GDM1 (cell line): ENCODE measurements at regions not wholly inside any gene's neighbourhood (a gene's known extent, or its start where the extent isn't known, plus 50 kb on each side); places are given as distances from the start of the nearest gene placed in this dataset.

Experiments used
- DNase-seq: peaks from one replicate; lab custom pipeline; 2025; lab: John Stamatoyannopoulos, UW

- DNase-seq: no peak
Observed at GRCh38 chr11:116256215-116256614, 516.6 kb downstream of the BUD13 start.

- no peak for DNase-seq
Observed at GRCh38 chr11:116255321-116255953, 517.4 kb downstream of the BUD13 start.

GRCh38 chr11:116250155-116250554, 522.6 kb downstream of the BUD13 start:
- DNase-seq: no peak

DNA sequence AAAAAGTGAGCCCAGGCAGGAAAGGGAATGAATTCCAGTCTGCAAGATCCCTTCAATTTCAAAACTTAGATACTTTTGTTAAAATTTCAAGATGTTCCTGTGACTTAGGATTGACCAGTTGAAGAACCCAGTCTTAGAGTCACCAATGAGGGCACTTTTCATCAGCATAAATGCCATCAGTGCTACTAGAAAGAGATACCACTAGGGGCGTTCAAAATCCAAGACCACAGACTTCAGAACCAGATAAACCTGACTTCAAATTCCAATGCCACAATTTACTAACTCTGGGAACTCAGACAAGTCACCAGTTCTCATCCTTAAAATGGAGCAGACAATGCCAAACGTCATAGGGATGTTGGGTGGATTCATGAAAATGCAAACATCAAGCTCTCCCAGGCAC, 523.2 kb downstream of the BUD13 start:
- no peak for DNase-seq

DNA sequence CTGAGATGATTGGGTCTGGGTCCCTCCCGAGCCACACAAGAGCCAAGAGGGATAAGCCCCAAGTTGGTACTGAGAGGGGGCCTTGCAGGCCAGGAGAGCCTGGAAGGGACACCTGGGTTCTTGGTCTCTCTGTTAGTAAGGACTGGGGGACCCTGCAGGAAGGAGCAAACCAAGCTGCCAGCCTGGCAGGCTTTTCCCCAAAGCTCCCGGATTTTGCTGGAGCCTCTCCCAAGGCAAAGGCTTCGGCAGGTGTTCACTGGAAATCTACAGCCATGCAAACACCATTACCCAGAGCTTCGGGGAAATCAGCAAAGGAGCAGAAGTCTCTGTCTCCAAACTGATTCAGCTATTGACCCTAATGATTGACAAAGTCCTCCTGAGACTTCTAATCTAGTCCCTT, 527.9 kb downstream of the BUD13 start:
- no peak for DNase-seq

- DNase-seq: no peak
Observed at GRCh38 chr11:116244439-116244838, 528.3 kb downstream of the BUD13 start.

DNA sequence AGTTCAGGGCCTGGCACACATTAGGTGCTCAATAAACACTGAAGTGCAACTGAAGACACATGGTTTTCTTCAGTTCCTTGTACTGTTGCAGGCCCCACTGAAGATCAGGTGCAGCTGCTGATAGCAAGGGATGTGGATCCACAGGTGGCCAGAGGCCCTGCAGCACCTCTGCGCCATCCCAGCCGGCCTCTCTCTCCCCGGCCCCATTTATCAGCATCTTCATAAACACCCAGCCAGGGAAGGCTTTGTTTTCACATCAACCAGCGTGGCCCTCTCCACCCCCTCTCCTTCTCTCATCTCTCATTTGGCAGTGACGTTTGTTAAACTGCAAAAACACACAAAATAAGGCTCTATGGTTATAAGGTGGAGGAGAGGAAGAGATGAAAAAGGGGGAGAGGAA, 528.8 kb downstream of the BUD13 start:
- no peak for DNase-seq

DNA sequence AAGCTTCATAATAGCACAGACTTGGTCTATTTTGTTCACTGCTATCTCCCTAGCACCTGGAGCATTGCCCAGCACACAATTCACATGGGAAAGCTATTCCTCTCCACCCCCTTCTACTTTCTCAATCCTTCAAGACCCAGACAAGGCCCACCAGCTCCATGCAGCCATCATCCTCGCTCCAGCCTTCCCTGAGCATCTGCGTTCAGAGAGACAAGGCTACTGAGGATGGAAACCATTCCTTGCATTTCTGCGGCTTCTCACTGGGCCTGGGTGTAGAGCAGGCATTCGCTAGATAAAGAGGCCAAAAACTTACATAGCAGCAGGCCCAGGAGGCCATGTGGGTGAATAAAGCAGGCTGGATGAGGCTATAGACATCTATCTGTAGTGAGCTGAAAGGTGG, 530.8 kb downstream of the BUD13 start:
- DNase-seq: no peak

GRCh38 chr11:116240710-116241109, 532.1 kb downstream of the BUD13 start:
- DNase-seq: no peak

DNA sequence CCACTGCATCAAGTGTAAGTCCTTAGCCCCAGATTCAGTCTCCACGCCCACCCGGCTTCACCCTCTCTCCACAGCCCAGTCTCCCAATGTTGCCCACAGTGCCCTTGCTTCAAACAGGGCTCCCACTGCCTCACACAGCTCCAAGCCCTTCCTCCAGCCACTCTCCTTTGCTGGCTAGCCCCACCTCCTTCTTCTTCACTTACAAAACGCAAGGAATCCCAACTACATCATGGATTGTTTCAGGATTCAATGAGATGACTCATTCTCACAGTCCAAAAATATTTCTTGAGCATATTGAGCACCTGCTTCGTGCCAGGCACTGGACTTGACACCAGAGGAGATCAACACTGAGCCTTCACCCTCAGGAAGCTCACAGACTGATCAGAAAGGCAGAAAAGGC, 533.5 kb downstream of the BUD13 start:
- DNase-seq: no peak

DNA sequence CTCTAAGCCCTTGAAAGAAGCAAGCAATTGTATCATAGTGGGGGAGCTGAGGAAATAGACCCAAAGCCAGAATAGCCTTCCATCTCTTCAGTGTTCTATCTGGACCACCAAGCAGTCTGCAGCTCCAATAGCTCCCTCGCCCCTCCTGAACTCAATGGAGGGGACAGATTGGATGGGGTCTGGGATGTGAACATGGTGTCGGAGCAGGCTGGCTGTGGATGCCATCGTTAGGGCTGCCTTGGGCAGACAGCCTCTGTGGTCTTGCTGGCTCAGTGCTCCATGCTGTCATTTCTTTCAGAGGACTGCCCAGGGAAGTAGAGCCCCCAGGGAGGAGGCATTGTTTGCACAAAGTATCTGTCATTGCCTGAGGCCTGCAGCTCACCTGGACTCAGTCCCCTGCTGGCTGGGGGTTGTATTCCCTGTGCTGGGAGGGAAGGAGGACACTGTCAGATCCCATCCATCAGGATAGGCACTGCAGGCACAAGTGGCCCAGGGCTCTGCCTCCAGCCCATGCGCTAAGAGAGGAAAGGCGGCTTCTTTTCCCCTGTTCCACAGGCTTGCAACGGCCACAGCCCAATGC, 537.7 kb downstream of the BUD13 start:
- no peak for DNase-seq

- DNase-seq: no peak
Observed at GRCh38 chr11:116233561-116233960, 539.2 kb downstream of the BUD13 start.

DNA sequence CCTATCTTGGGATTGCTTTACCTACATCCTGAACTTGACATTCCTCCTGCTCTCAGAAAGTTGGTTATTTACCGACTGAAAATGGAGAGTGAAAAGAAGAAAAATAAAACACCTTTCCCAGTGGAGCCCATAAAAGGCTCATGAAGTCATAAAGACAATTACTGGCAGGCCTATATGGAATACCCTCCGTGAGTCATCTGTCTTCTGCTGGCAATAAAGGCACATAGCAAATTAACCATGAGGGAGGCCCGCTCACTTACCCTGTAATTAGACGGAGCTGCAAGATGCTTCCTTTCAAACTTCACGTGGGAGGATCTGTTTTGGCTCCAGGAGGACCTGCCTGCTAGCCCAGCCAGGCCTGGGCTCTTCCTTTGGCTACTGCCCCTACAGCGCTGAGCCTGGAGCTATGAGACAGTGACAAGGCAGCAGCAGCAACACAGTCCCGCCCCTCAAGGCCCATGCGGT, 540.4 kb downstream of the BUD13 start:
- DNase-seq: no peak

DNA sequence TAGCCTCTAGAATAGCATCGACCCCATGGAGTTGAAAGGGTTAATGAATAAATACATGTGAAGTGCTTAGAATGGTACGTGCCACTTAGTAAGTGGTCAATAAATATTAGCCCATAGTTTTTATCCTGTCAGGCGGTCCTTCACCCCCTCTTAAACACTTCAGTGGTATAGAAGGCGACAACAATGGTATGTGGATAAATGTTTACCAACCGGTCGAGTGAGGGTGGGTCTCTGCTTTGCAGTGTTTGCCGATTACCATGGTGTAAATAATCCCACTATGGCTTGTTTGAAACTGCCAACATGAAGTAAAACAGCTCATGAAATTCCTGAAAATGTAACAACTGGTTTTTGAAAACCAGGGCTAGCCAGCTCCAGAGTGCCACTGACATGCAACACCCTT, 541.2 kb downstream of the BUD13 start:
- DNase-seq: no peak

DNA sequence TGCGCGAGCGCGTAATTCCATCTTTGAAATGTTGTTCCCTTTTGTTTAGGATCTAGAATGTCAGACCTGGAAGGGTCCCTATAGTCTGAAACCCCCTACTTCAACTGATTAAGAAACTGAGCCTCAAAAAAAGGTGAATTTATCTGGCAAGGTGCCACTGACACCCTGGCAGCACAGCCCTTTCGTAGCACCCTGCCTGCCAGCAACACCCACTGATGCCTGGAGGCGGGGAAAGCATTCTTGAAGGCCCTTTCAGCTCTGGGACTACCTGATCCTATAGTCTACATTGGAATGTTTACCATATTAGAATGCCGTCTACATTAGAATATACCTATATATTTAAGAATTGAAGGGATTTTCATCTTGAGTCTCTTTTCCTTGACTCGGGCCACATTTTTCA, 542.3 kb downstream of the BUD13 start:
- no peak for DNase-seq

- DNase-seq: no peak
Observed at GRCh38 chr11:116229236-116229970, 543.4 kb downstream of the BUD13 start.

GRCh38 chr11:116226731-116227130, 546.1 kb downstream of the BUD13 start:
- DNase-seq: no peak

GRCh38 chr11:116225784-116226585, 546.8 kb downstream of the BUD13 start:
- no peak for DNase-seq

GRCh38 chr11:116225236-116225635, 547.6 kb downstream of the BUD13 start:
- DNase-seq: no peak

- DNase-seq: no peak
Observed at GRCh38 chr11:116224889-116225200, 547.9 kb downstream of the BUD13 start.

- no peak for DNase-seq
Observed at GRCh38 chr11:116224154-116224888, 548.5 kb downstream of the BUD13 start.

DNA sequence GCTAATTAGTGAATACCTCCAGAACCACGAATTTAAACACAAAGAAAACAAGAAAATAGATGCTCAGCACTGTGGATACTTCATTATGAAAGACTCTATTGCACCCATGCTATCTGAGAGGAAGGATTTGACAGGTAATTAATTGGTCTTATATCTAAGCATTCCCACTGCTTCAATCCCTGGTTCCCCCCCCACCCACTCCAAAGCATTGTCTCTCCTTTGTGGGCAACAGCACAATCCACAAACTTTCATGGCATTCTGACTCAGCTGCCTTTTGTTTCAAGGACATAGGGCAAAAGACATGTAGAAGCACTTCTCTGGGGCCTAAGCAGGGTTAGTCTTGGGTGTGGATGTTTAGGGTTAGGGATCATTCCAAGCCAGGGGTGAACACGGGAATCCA, 551.4 kb downstream of the BUD13 start:
- no peak for DNase-seq
